WTC11 (cell line): ENCODE measurements at regions not wholly inside any gene's neighbourhood (a gene's known extent, or its start where the extent isn't known, plus 50 kb on each side); places are given as distances from the start of the nearest gene placed in this dataset.

Experiments used
- ATAC-seq: fragments of 200-7000 bp; cut with Tn5 transposase; 2 replicates; pipeline ENCODE4 v1.10.0; 2021; ENCODE audit warnings: mild to moderate bottlenecking, moderate library complexity
- CTCF ChIA-PET: fragments of 300-600 bp; sonication (Branson Sonifier 250); formaldehyde crosslinking; loops from one replicate; lab custom pipeline; 2021; ENCODE audit warnings: antibody characterized with exemption; lab: Charles Lee
- POLR2A ChIA-PET: fragments of 350-600 bp; sonication (Branson Sonifier 250); formaldehyde crosslinking; loops from one replicate; lab custom pipeline; 2021; ENCODE audit warnings: antibody characterized with exemption; lab: Charles Lee
- DNase-seq: peaks from one replicate; pipeline ENCODE4 v3.0.0; 2021; ENCODE audit warnings: low spot score
- H3K27ac Mint-ChIP-seq: 2 replicates; pipeline ENCODE4 v1.8.0; 2021; ENCODE audit warnings: mixed read lengths
- H3K27me3 Mint-ChIP-seq: 2 replicates; pipeline ENCODE4 v1.8.0; 2021; ENCODE audit warnings: low read depth, mild to moderate bottlenecking, moderate library complexity, mixed read lengths
- H3K36me3 Mint-ChIP-seq: 2 replicates; pipeline ENCODE4 v1.8.0; 2021; ENCODE audit warnings: mixed read lengths
- H3K4me1 Mint-ChIP-seq: 2 replicates; pipeline ENCODE4 v1.8.0; 2022; ENCODE audit warnings: mixed read lengths
- H3K4me3 Mint-ChIP-seq: 2 replicates; pipeline ENCODE4 v1.8.0; 2021; ENCODE audit warnings: mild to moderate bottlenecking, moderate library complexity, mixed read lengths
- H3K9me3 Mint-ChIP-seq: 2 replicates; pipeline ENCODE4 v1.8.0; 2021; ENCODE audit warnings: mixed read lengths
- ARID4B ChIP-seq: sonication (generic); formaldehyde crosslinking; IDR thresholded peaks from 2 replicates; pipeline ENCODE4 v1.8.0; 2023; ENCODE audit warnings: missing genetic modification reagents, mild to moderate bottlenecking, borderline replicate concordance
- ATF2 ChIP-seq: sonication (generic); formaldehyde crosslinking; IDR thresholded peaks from 2 replicates; pipeline ENCODE4 v1.8.1; 2022; ENCODE audit warnings: low read depth, missing genetic modification reagents, borderline replicate concordance
- CREB1 ChIP-seq: sonication (generic); formaldehyde crosslinking; IDR thresholded peaks from 2 replicates; pipeline ENCODE4 v1.8.0; 2023; ENCODE audit warnings: mild to moderate bottlenecking, missing genetic modification reagents
- E2F4 ChIP-seq: sonication (generic); formaldehyde crosslinking; IDR thresholded peaks from 2 replicates; pipeline ENCODE4 v1.8.1; 2022; ENCODE audit warnings: low read depth, mild to moderate bottlenecking, moderate library complexity, missing genetic modification reagents, borderline replicate concordance
- ELF4 ChIP-seq: sonication (generic); formaldehyde crosslinking; IDR thresholded peaks from 2 replicates; pipeline ENCODE4 v1.8.1; 2022; ENCODE audit warnings: low read depth, mild to moderate bottlenecking, moderate library complexity, missing genetic modification reagents
- FOXK1 ChIP-seq: sonication (generic); formaldehyde crosslinking; IDR thresholded peaks from 2 replicates; pipeline ENCODE4 v1.8.0; 2022; ENCODE audit warnings: mild to moderate bottlenecking, moderate library complexity, missing genetic modification reagents
- GABPB1 ChIP-seq: sonication (generic); formaldehyde crosslinking; IDR thresholded peaks from 2 replicates; pipeline ENCODE4 v1.8.1; 2023; ENCODE audit warnings: mild to moderate bottlenecking, missing genetic modification reagents
- GRHL2 ChIP-seq: fragments of 250-450 bp; sonication (Bioruptor Pico); IDR thresholded peaks from 2 replicates; pipeline ENCODE4 v1.8.0; 2022; ENCODE audit warnings: mild to moderate bottlenecking, moderate library complexity; ENCODE audit not compliant: insufficient replicate concordance, severe bottlenecking
- JAZF1 ChIP-seq: fragments of 250-450 bp; sonication (Bioruptor Pico); IDR thresholded peaks from 2 replicates; pipeline ENCODE4 v1.9.0; 2021; ENCODE audit warnings: moderate library complexity, mild to moderate bottlenecking, inconsistent platforms
- MLX ChIP-seq: sonication (generic); formaldehyde crosslinking; IDR thresholded peaks from 2 replicates; pipeline ENCODE4 v1.8.1; 2023; ENCODE audit warnings: mild to moderate bottlenecking, missing genetic modification reagents, moderate library complexity
- NFYB ChIP-seq: sonication (generic); formaldehyde crosslinking; conservative IDR thresholded peaks from 2 replicates; pipeline ENCODE4 v1.8.0; 2022; ENCODE audit warnings: low read depth, missing genetic modification reagents
- NR3C1 ChIP-seq: sonication (generic); formaldehyde crosslinking; conservative IDR thresholded peaks from 2 replicates; pipeline ENCODE4 v1.8.1; 2023; ENCODE audit warnings: low read depth, mild to moderate bottlenecking, missing genetic modification reagents
- OVOL2 ChIP-seq: fragments of 250-450 bp; sonication (Bioruptor Pico); IDR thresholded peaks from 2 replicates; pipeline ENCODE4 v1.9.0; 2021; ENCODE audit warnings: mild to moderate bottlenecking, borderline replicate concordance
- TEAD4 ChIP-seq: sonication (generic); formaldehyde crosslinking; IDR thresholded peaks from 2 replicates; pipeline ENCODE4 v1.8.0; 2022; ENCODE audit warnings: mild to moderate bottlenecking, missing genetic modification reagents
- TP53 ChIP-seq: sonication (generic); formaldehyde crosslinking; IDR thresholded peaks from 2 replicates; pipeline ENCODE4 v1.8.1; 2023; ENCODE audit warnings: mild to moderate bottlenecking, missing genetic modification reagents
- USF1 ChIP-seq: sonication (generic); formaldehyde crosslinking; IDR thresholded peaks from 2 replicates; pipeline ENCODE4 v1.8.0; 2022; ENCODE audit warnings: mild to moderate bottlenecking, missing genetic modification reagents
- USF2 ChIP-seq: sonication (generic); formaldehyde crosslinking; IDR thresholded peaks from 2 replicates; pipeline ENCODE4 v1.8.1; 2023; ENCODE audit warnings: mild to moderate bottlenecking, missing genetic modification reagents, moderate library complexity
- ZNF281 ChIP-seq: sonication (generic); formaldehyde crosslinking; IDR thresholded peaks from 2 replicates; pipeline ENCODE4 v1.8.0; 2023; ENCODE audit warnings: mild to moderate bottlenecking, missing genetic modification reagents
- ZNF317 ChIP-seq: sonication (generic); formaldehyde crosslinking; IDR thresholded peaks from 2 replicates; pipeline ENCODE4 v1.8.1; 2023; ENCODE audit warnings: low read depth, mild to moderate bottlenecking, moderate library complexity, missing genetic modification reagents, borderline replicate concordance
- ZNF512 ChIP-seq: sonication (generic); formaldehyde crosslinking; IDR thresholded peaks from 2 replicates; pipeline ENCODE4 v1.8.1; 2022; ENCODE audit warnings: missing genetic modification reagents, borderline replicate concordance

GRCh38 chr20:56827763-56828162 lies 198.7 kb downstream of the TFAP2C start (continued):
- no peak for TF ChIP-seq ZNF281 (CRISPR knock-in tag)

- Mint-ChIP-seq H3K4me3 (no peak overlapping the region), H3K27ac (no peak overlapping the region), H3K27me3 (no peaks in the 10 kb centered on the region; the same call in 1 of the 2 replicates), H3K36me3 (no peaks in the 10 kb centered on the region), H3K9me3 (peaks cover 5% of the 10 kb centered on the region; the same call in 1 of the 2 replicates), H3K4me1 (peaks cover 61% of the 10 kb centered on the region)
- ChIA-PET CTCF (interaction anchor here (2.5 to 3.5 kb wide), 2 partner anchors 15 to 198 kb away, joined by 8 to 17 read pairs; no protein-coding TSS in a partner anchor), POLR2A (no interaction called here)
- ATAC-seq = 0 out of 2 replicates have a peak, but pooled peaks have one; percentile 16
- no peak for DNase-seq
- no peak for TF ChIP-seq E2F4 (CRISPR knock-in tag)
- no peak for TF ChIP-seq ATF2 (CRISPR knock-in tag)
- TF ChIP-seq NFYB = peak; percentile 66
- TF ChIP-seq MLX (CRISPR knock-in tag) = no peak
- TF ChIP-seq ZNF512 (CRISPR knock-in tag) = no peak
- TF ChIP-seq FOXK1 (CRISPR knock-in tag) = no peak
- no peak for TF ChIP-seq TEAD4 (CRISPR knock-in tag)
- TF ChIP-seq OVOL2 = no peak
- no peak for TF ChIP-seq TP53 (CRISPR knock-in tag)
- TF ChIP-seq CREB1 (CRISPR knock-in tag) = no peak
- TF ChIP-seq JAZF1 = no peak
- TF ChIP-seq USF2 (CRISPR knock-in tag) = peak; percentile 85
- TF ChIP-seq NR3C1 (CRISPR knock-in tag) = no peak
- TF ChIP-seq ARID4B (CRISPR knock-in tag) = no peak
- TF ChIP-seq GABPB1 (CRISPR knock-in tag) = no peak
- no peak for TF ChIP-seq ZNF317 (CRISPR knock-in tag)
- no peak for TF ChIP-seq GRHL2 (CRISPR knock-in tag)
- TF ChIP-seq ELF4 = no peak
- TF ChIP-seq USF1 (CRISPR knock-in tag) = peak; percentile 75
Measured at GRCh38 chr20:56828402-56828801, 199.3 kb downstream of the TFAP2C start.
